HCT116 (cell line): ENCODE measurements at regions not wholly inside any gene's neighbourhood (a gene's known extent, or its start where the extent isn't known, plus 50 kb on each side); places are given as distances from the start of the nearest gene placed in this dataset.

ENCODE experiments used
- ATF3 ChIP-seq: IDR thresholded peaks from 2 replicates; pipeline ENCODE4 v1.6.1; 2012
- CEBPB ChIP-seq: IDR thresholded peaks from 2 replicates; pipeline ENCODE4 v1.6.1; 2012; ENCODE audit warnings: low read depth
- CTCF ChIP-seq, 3 experiments: fragments of 200-600 bp in 1 of 3; sonication (generic) in 1 of 3; IDR thresholded peaks in 2 of 3; conservative IDR thresholded peaks in 1 of 3; 2 replicates each; pipeline ENCODE4 v1.5.1; 2012 to 2017; ENCODE audit warnings: low read depth in 2 of 3, low read length in 2 of 3, antibody characterized with exemption in 1 of 3, borderline replicate concordance in 1 of 3, control low read depth in 1 of 3, mild to moderate bottlenecking in 1 of 3, mixed read lengths in 1 of 3, mixed run types in 1 of 3, moderate library complexity in 1 of 3; ENCODE audit not compliant: insufficient read depth in 1 of 3
- EZH2 ChIP-seq: fragments of 200-600 bp; sonication (generic); IDR thresholded peaks from 2 replicates; pipeline ENCODE4 v1.6.1; 2017; ENCODE audit warnings: antibody characterized with exemption, mixed run types
- EZH2phosphoT487 ChIP-seq: fragments of 200-600 bp; IDR thresholded peaks from 2 replicates; pipeline ENCODE4 v1.6.1; 2018; ENCODE audit warnings: antibody characterized with exemption, borderline replicate concordance
- JUND ChIP-seq: IDR thresholded peaks from 2 replicates; pipeline ENCODE4 v1.6.1; 2012
- MAX ChIP-seq: IDR thresholded peaks from 2 replicates; pipeline ENCODE4 v1.6.1; 2012
- POLR2A ChIP-seq: IDR thresholded peaks from 2 replicates; pipeline ENCODE4 v1.7.0; 2011; ENCODE audit warnings: borderline replicate concordance; ENCODE audit not compliant: insufficient read depth, insufficient read length; ENCODE audit errors: extremely low read depth
- POLR2AphosphoS5 ChIP-seq: IDR thresholded peaks from 2 replicates; pipeline ENCODE4 v1.6.1; 2011; ENCODE audit warnings: mild to moderate bottlenecking, low read depth, low read length, moderate library complexity
- REST ChIP-seq: IDR thresholded peaks from 2 replicates; pipeline ENCODE4 v1.6.1; 2012; ENCODE audit warnings: low read depth
- SIN3A ChIP-seq: IDR thresholded peaks from 2 replicates; pipeline ENCODE4 v1.6.1; 2012; ENCODE audit warnings: low read depth
- YY1 ChIP-seq: IDR thresholded peaks from 2 replicates; pipeline ENCODE4 v1.6.1; 2011; ENCODE audit warnings: low read length, low read depth, moderate library complexity, mild to moderate bottlenecking; ENCODE audit not compliant: insufficient replicate concordance; ENCODE audit errors: extremely low read depth

GRCh38 chr5:117881426-117882230 is 1106.7 kb downstream of the DTWD2 start:
- no peak for TF ChIP-seq CEBPB
- TF ChIP-seq CTCF (IDR thresholded peaks at IDR 0.05 in 2 of 3, conservative IDR thresholded peaks at IDR 0.05 in 1 of 3; ENCODE audit: borderline replicate concordance in 1 of 3, insufficient read depth in 1 of 3, low read depth in 2 of 3, low read length in 2 of 3): no peak
- TF ChIP-seq POLR2AphosphoS5: no peak
- TF ChIP-seq REST: no peak
- no peak for TF ChIP-seq YY1
- no peak for TF ChIP-seq POLR2A
- no peak for TF ChIP-seq EZH2phosphoT487
- TF ChIP-seq EZH2: no peak
- no peak for TF ChIP-seq ATF3
- TF ChIP-seq MAX: no peak
- no peak for TF ChIP-seq SIN3A
- TF ChIP-seq JUND: no peak
